ENCODE measurements at regions not wholly inside any gene's neighbourhood (a gene's known extent, or its start where the extent isn't known, plus 50 kb on each side); places are given as distances from the start of the nearest gene placed in this dataset.

- Histone ChIP-seq H3K4me2 (no peak overlapping the region), H3K27me3 (ENCODE audit: insufficient read depth) (no peaks in the 10 kb centered on the region), H2AFZ (no peak overlapping the region), H3K4me3 (no peak overlapping the region), H3K9me2 (ENCODE audit: insufficient read depth) (no peaks in the 10 kb centered on the region), H4K20me1 (replicated peaks; ENCODE audit: insufficient read depth) (no peaks in the 10 kb centered on the region), H3K79me2 (replicated peaks; ENCODE audit: insufficient read depth) (no peaks in the 10 kb centered on the region), H3K27ac (ENCODE audit: low read depth) (no peak overlapping the region), H3F3A (replicated peaks; ENCODE audit: low read depth) (no peaks in the 10 kb centered on the region), H3K4me1 (ENCODE audit: insufficient read depth) (peaks cover 38% of the 10 kb centered on the region), H3K36me3 (ENCODE audit: insufficient read depth) (no peaks in the 10 kb centered on the region)
- DNase-seq (ENCODE audit: low spot score) (no peak), ATAC-seq (no peak)
- Mint-ChIP-seq H3K4me3 (no peak overlapping the region), H3K4me1 (peaks cover 49% of the 10 kb centered on the region), H3K27me3 (ENCODE audit: insufficient read depth, low read depth, poor library complexity) (peaks cover 3% of the 10 kb centered on the region), H3K27ac (no peak overlapping the region), H3K9me3 (no peaks in the 10 kb centered on the region), H3K36me3 (ENCODE audit: low read depth) (no peaks in the 10 kb centered on the region)
- no peak for TF ChIP-seq ZNF114 (CRISPR knock-in tag; IDR thresholded peaks at IDR 0.05)
- TF ChIP-seq ETS1 (IDR thresholded peaks at IDR 0.05): no peak
- no peak for TF ChIP-seq POLR2AphosphoS5 (IDR thresholded peaks at IDR 0.05; ENCODE audit: low read depth)
- TF ChIP-seq NANOG (IDR thresholded peaks at IDR 0.05; ENCODE audit: borderline replicate concordance): no peak
- TF ChIP-seq EZH2phosphoT487 (IDR thresholded peaks at IDR 0.05; ENCODE audit: unreplicated experiment): no peak
- no peak for TF ChIP-seq CREB1 (CRISPR knock-in tag; IDR thresholded peaks at IDR 0.05; ENCODE audit: low read depth)
- TF ChIP-seq EZH2 (IDR thresholded peaks at IDR 0.05; ENCODE audit: low read depth, unreplicated experiment): no peak
- TF ChIP-seq JUNB (IDR thresholded peaks at IDR 0.05; ENCODE audit: unreplicated experiment): no peak
- TF ChIP-seq REST (IDR thresholded peaks at IDR 0.05; ENCODE audit: unreplicated experiment): no peak
- TF ChIP-seq ZNF331 (CRISPR knock-in tag; IDR thresholded peaks at IDR 0.05; ENCODE audit: low read depth): no peak
- no peak for TF ChIP-seq ZNF462 (CRISPR knock-in tag; IDR thresholded peaks at IDR 0.05)
- no peak for TF ChIP-seq CTCF (conservative IDR thresholded peaks at IDR 0.05; ENCODE audit: low read depth in 2 of 2)
- no peak for TF ChIP-seq STAT1 (IDR thresholded peaks at IDR 0.05; ENCODE audit: unreplicated experiment)
These were observed 166.2 kb upstream of the DTNA start for GRCh38 chr18:34543945-34544344.

Data from GM23338 (cell line).